ENCODE measurements at regions not wholly inside any gene's neighbourhood (a gene's known extent, or its start where the extent isn't known, plus 50 kb on each side); places are given as distances from the start of the nearest gene placed in this dataset.

DNA sequence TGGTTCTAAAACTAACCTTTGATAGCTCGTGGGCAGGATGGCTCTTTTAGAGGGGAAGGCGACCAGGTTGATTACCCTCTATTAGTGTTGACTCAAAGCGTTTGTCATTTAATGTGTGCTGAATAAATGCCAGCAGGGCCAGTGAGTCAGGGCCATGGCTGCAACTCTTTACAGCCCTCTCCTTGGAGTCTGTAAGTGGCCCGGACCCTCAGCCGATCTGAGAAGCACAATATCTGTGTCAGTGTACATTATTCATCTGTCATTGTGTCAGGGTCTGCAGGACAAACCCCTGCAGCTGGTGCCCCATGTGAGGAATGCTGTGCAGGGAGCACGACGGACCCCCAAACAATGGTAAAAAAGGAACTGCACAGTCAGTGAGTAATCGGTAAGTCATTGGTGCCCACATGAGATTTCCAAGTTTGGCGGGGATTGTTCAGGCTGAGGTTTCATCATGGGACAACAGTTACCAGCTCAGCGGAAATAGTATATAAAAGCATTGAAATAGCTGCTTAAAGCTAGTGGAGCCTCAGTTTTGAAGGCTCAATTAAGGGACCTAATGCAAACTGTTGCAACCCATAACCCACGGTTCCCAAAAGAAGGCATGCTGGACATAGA lies 139.1 kb downstream of the ZNF675 start:
- Histone ChIP-seq H3K9me3 (ENCODE audit: control insufficient read depth in 4 of 4, low read length in 3 of 4) (peaks cover 0 to 6% (median 3%) of the 10 kb centered on the region in 4 donors), H3K4me1 (ENCODE audit: control insufficient read depth in 4 of 4, insufficient read depth in 4 of 4, low read length in 3 of 4) (no peaks in the 10 kb centered on the region), H3K36me3 (ENCODE audit: control insufficient read depth in 4 of 4, insufficient read depth in 3 of 4, low read depth in 1 of 4, low read length in 3 of 4) (no peaks in the 10 kb centered on the region), H3K4me3 (ENCODE audit: low read depth in 1 of 3, low read length in 3 of 3) (no peak overlapping the region), H3K27ac (ENCODE audit: low read depth in 1 of 2, low read length in 2 of 2) (no peak overlapping the region), H3K27me3 (ENCODE audit: control insufficient read depth in 4 of 4, insufficient read depth in 4 of 4, low read length in 3 of 4) (no peaks in the 10 kb centered on the region), H3K9ac (ENCODE audit: low read depth in 1 of 2, low read length in 2 of 2) (no peak overlapping the region)
- DNase-seq (ENCODE audit: low spot score) = no peak
- WGBS = 80% methylated on average over 11 of the region's 11 CpGs
- TF ChIP-seq, protein P1, sequence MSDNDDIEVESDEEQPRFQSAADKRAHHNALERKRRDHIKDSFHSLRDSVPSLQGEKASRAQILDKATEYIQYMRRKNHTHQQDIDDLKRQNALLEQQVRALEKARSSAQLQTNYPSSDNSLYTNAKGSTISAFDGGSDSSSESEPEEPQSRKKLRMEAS (IDR thresholded peaks at IDR 0.05) = no peak
- TF ChIP-seq, protein P2, sequence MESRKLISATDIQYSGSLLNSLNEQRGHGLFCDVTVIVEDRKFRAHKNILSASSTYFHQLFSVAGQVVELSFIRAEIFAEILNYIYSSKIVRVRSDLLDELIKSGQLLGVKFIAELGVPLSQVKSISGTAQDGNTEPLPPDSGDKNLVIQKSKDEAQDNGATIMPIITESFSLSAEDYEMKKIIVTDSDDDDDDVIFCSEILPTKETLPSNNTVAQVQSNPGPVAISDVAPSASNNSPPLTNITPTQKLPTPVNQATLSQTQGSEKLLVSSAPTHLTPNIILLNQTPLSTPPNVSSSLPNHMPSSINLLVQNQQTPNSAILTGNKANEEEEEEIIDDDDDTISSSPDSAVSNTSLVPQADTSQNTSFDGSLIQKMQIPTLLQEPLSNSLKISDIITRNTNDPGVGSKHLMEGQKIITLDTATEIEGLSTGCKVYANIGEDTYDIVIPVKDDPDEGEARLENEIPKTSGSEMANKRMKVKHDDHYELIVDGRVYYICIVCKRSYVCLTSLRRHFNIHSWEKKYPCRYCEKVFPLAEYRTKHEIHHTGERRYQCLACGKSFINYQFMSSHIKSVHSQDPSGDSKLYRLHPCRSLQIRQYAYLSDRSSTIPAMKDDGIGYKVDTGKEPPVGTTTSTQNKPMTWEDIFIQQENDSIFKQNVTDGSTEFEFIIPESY (IDR thresholded peaks at IDR 0.05) = no peak
- TF ChIP-seq, protein P3, sequence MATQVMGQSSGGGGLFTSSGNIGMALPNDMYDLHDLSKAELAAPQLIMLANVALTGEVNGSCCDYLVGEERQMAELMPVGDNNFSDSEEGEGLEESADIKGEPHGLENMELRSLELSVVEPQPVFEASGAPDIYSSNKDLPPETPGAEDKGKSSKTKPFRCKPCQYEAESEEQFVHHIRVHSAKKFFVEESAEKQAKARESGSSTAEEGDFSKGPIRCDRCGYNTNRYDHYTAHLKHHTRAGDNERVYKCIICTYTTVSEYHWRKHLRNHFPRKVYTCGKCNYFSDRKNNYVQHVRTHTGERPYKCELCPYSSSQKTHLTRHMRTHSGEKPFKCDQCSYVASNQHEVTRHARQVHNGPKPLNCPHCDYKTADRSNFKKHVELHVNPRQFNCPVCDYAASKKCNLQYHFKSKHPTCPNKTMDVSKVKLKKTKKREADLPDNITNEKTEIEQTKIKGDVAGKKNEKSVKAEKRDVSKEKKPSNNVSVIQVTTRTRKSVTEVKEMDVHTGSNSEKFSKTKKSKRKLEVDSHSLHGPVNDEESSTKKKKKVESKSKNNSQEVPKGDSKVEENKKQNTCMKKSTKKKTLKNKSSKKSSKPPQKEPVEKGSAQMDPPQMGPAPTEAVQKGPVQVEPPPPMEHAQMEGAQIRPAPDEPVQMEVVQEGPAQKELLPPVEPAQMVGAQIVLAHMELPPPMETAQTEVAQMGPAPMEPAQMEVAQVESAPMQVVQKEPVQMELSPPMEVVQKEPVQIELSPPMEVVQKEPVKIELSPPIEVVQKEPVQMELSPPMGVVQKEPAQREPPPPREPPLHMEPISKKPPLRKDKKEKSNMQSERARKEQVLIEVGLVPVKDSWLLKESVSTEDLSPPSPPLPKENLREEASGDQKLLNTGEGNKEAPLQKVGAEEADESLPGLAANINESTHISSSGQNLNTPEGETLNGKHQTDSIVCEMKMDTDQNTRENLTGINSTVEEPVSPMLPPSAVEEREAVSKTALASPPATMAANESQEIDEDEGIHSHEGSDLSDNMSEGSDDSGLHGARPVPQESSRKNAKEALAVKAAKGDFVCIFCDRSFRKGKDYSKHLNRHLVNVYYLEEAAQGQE (IDR thresholded peaks at IDR 0.05) = no peak
- TF ChIP-seq TAF1 (conservative IDR thresholded peaks at IDR 0.05) = no peak
- TF ChIP-seq FOXA1 (IDR thresholded peaks at IDR 0.05) = no peak
- TF ChIP-seq HNF4A (conservative IDR thresholded peaks at IDR 0.05) = no peak
- TF ChIP-seq, protein P4, sequence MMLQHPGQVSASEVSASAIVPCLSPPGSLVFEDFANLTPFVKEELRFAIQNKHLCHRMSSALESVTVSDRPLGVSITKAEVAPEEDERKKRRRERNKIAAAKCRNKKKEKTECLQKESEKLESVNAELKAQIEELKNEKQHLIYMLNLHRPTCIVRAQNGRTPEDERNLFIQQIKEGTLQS (IDR thresholded peaks at IDR 0.05) = no peak
- no peak for TF ChIP-seq RAD21 (IDR thresholded peaks at IDR 0.05)
- TF ChIP-seq YY1 (IDR thresholded peaks at IDR 0.05) = no peak
- no peak for TF ChIP-seq NR2F2 (IDR thresholded peaks at IDR 0.05)
- TF ChIP-seq GABPA (IDR thresholded peaks at IDR 0.05 in 1 of 2, conservative IDR thresholded peaks at IDR 0.05 in 1 of 2) = no peak
- TF ChIP-seq RXRA (IDR thresholded peaks at IDR 0.05) = no peak
- TF ChIP-seq FOXA2 (IDR thresholded peaks at IDR 0.05) = no peak
- no peak for TF ChIP-seq SP1 (IDR thresholded peaks at IDR 0.05)
- TF ChIP-seq, protein P5, sequence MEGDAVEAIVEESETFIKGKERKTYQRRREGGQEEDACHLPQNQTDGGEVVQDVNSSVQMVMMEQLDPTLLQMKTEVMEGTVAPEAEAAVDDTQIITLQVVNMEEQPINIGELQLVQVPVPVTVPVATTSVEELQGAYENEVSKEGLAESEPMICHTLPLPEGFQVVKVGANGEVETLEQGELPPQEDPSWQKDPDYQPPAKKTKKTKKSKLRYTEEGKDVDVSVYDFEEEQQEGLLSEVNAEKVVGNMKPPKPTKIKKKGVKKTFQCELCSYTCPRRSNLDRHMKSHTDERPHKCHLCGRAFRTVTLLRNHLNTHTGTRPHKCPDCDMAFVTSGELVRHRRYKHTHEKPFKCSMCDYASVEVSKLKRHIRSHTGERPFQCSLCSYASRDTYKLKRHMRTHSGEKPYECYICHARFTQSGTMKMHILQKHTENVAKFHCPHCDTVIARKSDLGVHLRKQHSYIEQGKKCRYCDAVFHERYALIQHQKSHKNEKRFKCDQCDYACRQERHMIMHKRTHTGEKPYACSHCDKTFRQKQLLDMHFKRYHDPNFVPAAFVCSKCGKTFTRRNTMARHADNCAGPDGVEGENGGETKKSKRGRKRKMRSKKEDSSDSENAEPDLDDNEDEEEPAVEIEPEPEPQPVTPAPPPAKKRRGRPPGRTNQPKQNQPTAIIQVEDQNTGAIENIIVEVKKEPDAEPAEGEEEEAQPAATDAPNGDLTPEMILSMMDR (IDR thresholded peaks at IDR 0.05; ENCODE audit: low read depth, low read length, missing input control) = no peak
- no peak for TF ChIP-seq HNF4G (IDR thresholded peaks at IDR 0.05)
- no peak for TF ChIP-seq JUND (IDR thresholded peaks at IDR 0.05)
- no peak for TF ChIP-seq EGR1 (IDR thresholded peaks at IDR 0.05; ENCODE audit: low read depth in 2 of 2)

Data from liver (tissue), 8 donors.